GM12878 (cell line): ENCODE measurements at regions not wholly inside any gene's neighbourhood (a gene's known extent, or its start where the extent isn't known, plus 50 kb on each side); places are given as distances from the start of the nearest gene placed in this dataset.

Experiments
- BCLAF1 ChIP-seq: fragments of 450-650 bp; IDR thresholded peaks from 2 replicates; pipeline ENCODE4 v1.6.1; 2017; ENCODE audit warnings: antibody characterized with exemption, mild to moderate bottlenecking, moderate library complexity
- CTCF ChIP-seq, 3 experiments: IDR thresholded peaks in 2 of 3; conservative IDR thresholded peaks in 1 of 3; 2 replicates each; pipeline ENCODE4 v1.5.1; 2011; ENCODE audit warnings: low read depth in 3 of 3, low read length in 3 of 3, mild to moderate bottlenecking in 3 of 3, control low read depth in 2 of 3, moderate library complexity in 2 of 3, inconsistent platforms in 1 of 3, mixed read lengths in 1 of 3; ENCODE audit not compliant: control insufficient read depth in 2 of 3, insufficient read depth in 1 of 3; ENCODE audit errors: extremely low read depth in 1 of 3
- MTA3 ChIP-seq: IDR thresholded peaks from 2 replicates; pipeline ENCODE4 v1.6.1; 2012; ENCODE audit warnings: low read length, inconsistent platforms, borderline replicate concordance
- POLR2A ChIP-seq: IDR thresholded peaks from 2 replicates; pipeline ENCODE4 v1.6.1; 2011; ENCODE audit warnings: low read depth, mild to moderate bottlenecking, low read length
- POLR2AphosphoS5 ChIP-seq: IDR thresholded peaks from 2 replicates; pipeline ENCODE4 v1.6.1; 2011; ENCODE audit warnings: mild to moderate bottlenecking, low read length, inconsistent platforms
- ZBTB11 ChIP-seq: fragments of 450-650 bp; formaldehyde crosslinking; IDR thresholded peaks from 2 replicates; pipeline ENCODE4 v1.5.0; 2022; ENCODE audit warnings: mild to moderate bottlenecking, missing genetic modification characterization
- ZNF384 ChIP-seq: IDR thresholded peaks from 2 replicates; pipeline ENCODE4 v1.6.1; 2012; ENCODE audit warnings: low read depth, mild to moderate bottlenecking, low read length, improper control_type of control experiment, borderline replicate concordance

GRCh38 chr14:97726676-97727075 is 929.5 kb downstream of the VRK1 start:
- TF ChIP-seq POLR2AphosphoS5 = no peak
- no peak for TF ChIP-seq ZNF384
- TF ChIP-seq ZBTB11 = no peak
- no peak for TF ChIP-seq CTCF (IDR thresholded peaks at IDR 0.05 in 2 of 3, conservative IDR thresholded peaks at IDR 0.05 in 1 of 3; ENCODE audit: control insufficient read depth in 2 of 3, extremely low read depth in 1 of 3, insufficient read depth in 1 of 3, low read depth in 3 of 3, low read length in 3 of 3)
- TF ChIP-seq MTA3 = no peak
- TF ChIP-seq POLR2A = no peak
- no peak for TF ChIP-seq BCLAF1
